Fibroblast of skin of left quadriceps (primary cell): ENCODE measurements at regions not wholly inside any gene's neighbourhood (a gene's known extent, or its start where the extent isn't known, plus 50 kb on each side); places are given as distances from the start of the nearest gene placed in this dataset.

Experiments used
- DNase-seq, 2 experiments: peaks; one replicate each; pipeline ENCODE4 v3.0.0-alpha.2; 2013; ENCODE audit warnings: low read depth in 2 of 2

- no peak for DNase-seq
These were observed 573.9 kb upstream of the PCDH15 start for GRCh38 chr10:55374917-55375316.

GRCh38 chr10:55374060-55374459, 573.0 kb upstream of the PCDH15 start:
- DNase-seq = no peak

- DNase-seq = peak; percentile 77 to 81
These were observed 568.8 kb upstream of the PCDH15 start for GRCh38 chr10:55369670-55370420.

GRCh38 chr10:55368467-55368866, 567.4 kb upstream of the PCDH15 start:
- DNase-seq = no peak

DNA sequence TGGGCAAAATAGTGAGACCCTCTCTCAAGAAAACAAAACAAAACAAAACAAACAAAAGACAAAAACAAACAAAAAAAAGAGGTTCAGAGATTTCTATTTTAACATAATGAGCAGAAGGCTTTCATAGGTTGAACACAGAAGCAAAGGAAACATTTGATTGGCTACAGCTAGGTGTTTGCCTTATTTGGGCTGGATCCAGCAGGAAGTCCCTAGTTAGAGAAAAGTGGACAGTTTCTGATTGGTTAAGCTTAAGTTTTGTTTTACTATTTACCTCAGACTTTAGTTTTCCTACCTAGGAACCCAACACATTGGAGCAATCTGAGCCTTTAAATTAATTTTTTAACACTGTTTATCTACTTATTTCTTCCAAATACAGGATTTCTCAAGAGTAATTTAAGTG, 566.5 kb upstream of the PCDH15 start:
- no peak for DNase-seq

- no peak for DNase-seq
These were observed 557.5 kb upstream of the PCDH15 start for GRCh38 chr10:55358539-55358938.

GRCh38 chr10:55353414-55353813, 552.4 kb upstream of the PCDH15 start:
- no peak for DNase-seq

- no peak for DNase-seq
These were observed 550.4 kb upstream of the PCDH15 start for GRCh38 chr10:55351431-55351830.

GRCh38 chr10:55348534-55348933, 547.5 kb upstream of the PCDH15 start:
- no peak for DNase-seq

GRCh38 chr10:55330486-55330885, 529.5 kb upstream of the PCDH15 start:
- DNase-seq = no peak

DNA sequence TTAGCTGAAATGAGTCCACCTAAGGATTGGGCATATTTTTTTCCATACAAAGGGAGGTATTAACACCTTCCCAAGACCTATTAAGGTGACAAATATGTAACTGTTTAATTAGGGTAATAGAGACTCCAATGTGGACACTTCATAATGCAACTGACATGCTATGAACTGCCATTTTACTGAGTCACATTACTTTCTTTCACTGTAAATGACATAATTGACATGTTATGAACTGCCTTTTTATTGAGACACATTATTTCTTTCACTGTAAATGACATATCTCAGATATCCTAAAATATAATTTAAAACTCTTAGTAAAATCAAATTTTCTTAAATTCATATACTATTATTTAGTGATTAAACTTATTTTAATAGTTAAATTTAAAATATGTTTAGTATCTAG, 528.8 kb upstream of the PCDH15 start:
- DNase-seq = no peak

- no peak for DNase-seq
These were observed 519.2 kb upstream of the PCDH15 start for GRCh38 chr10:55320187-55320700.

DNA sequence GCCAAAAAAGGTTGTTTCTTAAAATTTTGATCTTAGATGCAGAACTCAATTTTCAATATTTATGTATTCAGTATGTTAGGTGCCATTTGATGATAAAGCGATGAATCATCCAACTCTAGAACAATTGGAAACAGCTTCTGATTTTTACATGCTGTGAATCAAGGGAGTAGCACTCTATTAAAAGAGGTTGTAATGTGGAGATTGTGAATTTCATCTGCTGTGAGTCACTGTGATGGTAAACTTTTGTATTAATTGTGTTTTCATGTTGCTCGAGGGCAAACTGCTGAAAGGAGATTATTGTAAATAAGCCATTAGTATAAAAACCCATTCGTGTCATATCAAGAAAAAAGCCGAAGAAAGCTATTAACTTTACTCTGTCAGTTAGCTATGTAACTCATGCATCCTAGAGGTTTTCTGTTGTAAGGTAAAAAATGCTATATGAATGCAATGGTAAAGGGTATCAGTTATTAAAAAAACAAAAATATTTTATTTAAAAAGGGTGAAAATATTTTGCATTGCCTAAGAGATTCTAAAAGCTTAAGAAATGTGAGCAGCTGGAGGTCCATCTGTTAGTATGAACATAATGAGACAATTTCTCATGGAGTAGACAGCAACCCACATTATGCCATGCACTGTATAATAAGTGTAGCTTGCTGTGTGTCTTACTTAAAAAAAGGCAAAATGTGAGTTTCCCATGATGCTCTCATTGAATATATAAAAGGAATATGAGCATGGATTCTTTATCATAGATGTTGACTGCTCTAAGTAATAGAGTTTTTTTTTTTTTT, 511.0 kb upstream of the PCDH15 start:
- DNase-seq = no peak

DNA sequence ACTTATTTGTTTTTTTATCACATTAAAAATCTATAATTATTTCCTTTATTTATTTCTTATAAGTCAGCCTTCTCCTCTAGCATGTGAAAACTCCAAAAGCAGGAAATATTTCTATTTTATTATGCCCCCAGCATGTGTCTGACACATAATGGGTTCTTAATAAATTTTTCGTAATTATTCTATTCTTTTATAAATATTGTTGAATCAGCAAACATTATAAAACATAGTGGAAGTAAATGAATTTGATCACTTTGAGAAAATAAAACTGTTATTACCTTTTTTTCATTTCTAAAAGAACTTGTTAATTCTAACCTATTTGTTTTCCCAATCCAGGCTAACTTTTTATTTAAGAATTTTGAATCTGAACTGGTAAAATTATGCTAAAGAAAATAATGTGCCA, 509.1 kb upstream of the PCDH15 start:
- no peak for DNase-seq

- no peak for DNase-seq
These were observed 504.3 kb upstream of the PCDH15 start for GRCh38 chr10:55305285-55305684.

GRCh38 chr10:55287346-55287745, 486.3 kb upstream of the PCDH15 start:
- no peak for DNase-seq

GRCh38 chr10:55283031-55283430, 482.0 kb upstream of the PCDH15 start:
- no peak for DNase-seq

- no peak for DNase-seq
These were observed 479.7 kb upstream of the PCDH15 start for GRCh38 chr10:55280696-55281095.

GRCh38 chr10:55277549-55277948, 476.5 kb upstream of the PCDH15 start:
- no peak for DNase-seq

- DNase-seq = no peak
These were observed 473.3 kb upstream of the PCDH15 start for GRCh38 chr10:55274367-55274766.

DNA sequence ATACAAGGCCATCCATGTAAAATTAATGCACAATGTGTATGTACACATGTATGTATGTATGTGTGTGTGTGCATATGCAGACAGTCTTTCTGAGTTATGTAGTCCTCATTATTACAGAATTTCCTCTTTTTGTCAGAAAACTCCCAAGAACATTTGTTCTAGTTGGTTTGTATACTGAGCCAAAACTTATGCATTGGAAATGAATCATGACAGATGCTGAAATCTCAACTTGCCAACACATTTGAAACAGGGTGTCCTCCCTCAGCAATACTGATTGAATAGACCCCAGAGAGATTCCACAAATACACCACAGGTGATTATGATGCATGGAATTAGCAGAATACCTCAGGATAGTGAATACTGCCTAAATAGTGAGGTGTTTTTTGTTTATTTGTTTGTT, 472.9 kb upstream of the PCDH15 start:
- DNase-seq = no peak

DNA sequence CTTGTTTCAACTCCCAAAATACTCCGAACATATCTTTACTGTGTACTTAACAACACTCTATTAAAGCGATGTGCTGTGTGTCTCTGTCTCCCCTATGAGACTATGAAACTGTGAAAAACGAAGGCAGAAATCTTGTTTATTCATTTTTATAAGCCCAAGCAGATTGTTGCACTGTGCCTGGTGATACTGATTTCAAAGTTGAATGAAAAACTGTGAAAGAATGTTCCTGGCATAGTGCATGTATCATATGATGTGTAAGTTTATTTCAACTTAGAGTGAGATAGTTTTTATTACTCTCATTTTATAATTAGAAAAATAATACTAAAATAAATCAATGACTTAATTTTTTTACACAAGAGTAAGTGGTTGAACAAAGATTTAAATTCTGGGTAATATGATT, 471.9 kb upstream of the PCDH15 start:
- no peak for DNase-seq

GRCh38 chr10:55266797-55267196, 465.8 kb upstream of the PCDH15 start:
- DNase-seq = no peak
